IPS DF 4.7 (cell line): ENCODE measurements at regions not wholly inside any gene's neighbourhood (a gene's known extent, or its start where the extent isn't known, plus 50 kb on each side); places are given as distances from the start of the nearest gene placed in this dataset.

Experiments
- DNase-seq: peaks from one replicate; pipeline ENCODE4 v3.0.0-alpha.2; 2013; ENCODE audit warnings: low spot score; ENCODE audit errors: extremely low read depth

DNA sequence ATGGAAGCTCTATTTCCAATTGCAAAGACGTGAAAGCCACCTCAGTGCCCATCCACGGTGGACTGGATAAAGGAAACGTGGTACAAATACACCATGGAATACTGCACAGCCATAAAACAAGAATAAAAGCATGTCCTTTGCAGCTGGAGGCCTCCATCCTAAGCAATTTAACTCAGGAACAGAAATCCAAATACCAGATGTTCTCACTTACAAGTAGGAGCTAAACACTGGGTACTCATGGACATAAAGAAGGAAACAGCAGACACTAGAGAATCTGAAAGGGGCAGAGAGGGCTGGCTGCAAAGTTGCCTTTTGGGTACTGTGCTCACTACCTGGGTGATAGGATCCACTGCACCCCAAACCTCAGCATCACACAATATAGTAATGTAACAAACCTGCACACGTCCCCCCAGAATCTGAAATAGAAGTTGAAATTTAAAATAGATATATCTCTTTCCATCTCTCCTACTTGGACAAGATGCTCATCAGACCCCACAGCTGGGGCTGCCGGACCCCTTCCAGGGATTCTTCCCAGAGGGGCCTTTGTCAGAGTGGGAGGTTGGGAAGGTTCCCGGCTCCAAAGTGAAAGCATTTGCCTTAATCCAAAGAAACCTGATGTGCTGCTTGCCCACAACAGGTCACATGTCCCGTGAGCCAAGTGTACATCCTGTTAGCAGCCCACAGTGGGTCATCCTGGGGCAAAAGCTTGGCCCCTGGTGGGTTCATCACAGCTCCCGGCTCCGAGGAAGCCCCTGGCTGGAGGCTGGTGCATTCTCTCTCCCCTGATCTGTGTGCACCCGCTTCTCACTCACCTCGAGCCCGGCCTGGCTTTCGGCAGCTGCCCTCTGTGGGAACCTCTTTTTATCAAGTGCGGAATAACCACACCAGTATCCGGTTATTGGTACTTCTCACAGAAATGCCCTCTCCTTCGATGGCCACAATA, 172.3 kb upstream of the PPP2R2D start:
- no peak for DNase-seq

DNA sequence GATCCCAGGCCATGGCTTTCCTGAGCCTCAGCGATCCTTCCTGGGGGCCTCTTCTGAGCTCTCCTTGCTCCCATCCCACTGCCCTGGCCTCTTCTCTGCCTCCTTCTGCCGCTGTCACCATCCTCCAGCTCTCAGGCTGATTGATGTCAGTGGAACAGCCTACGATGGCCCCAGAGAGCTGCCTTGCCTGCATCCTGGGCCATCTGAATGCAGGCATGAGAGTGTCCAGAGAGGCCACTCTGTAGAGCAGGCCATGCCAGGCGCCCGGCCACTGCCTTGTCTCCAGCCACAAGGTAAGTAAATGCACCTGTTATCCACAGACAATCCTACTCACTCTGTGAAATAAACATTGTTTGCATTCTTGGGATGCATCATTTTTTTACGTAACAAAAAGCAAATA, 171.4 kb upstream of the PPP2R2D start:
- DNase-seq, result no peak

DNA sequence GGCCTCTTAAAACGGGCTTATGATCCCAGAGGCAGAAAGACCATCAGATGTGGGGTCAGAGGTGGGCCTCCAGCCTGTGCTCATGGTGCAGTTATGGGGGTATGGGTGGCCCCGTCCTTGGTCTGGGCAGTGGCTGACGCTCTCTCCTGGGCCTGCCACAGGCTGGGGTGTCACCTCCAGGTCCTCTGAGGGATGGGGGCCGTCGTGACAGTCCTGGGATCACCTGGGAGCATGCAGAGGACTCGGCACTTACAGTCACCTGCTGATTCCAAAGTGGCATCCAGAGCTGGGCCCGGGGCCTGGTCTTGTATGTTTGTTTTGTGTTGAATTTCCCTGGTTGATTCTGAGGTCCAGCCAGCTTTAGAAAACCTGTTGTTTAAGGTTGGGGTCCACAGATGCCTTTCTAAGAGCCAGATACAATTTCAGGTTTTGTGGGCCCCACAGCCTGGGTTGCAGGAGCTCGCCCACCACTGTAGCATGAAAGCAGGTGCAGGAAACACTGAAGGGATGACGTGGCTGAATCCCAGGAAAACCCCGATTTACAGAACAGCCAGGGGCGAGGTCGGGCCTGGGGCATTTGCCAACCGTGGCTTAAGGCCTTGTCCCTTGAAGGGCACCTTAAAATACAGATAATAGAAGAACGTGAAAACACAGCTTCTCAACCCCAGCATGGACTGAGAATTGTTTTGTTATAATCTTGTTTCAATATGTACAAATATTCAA, 170.7 kb upstream of the PPP2R2D start:
- DNase-seq, result no peak

DNA sequence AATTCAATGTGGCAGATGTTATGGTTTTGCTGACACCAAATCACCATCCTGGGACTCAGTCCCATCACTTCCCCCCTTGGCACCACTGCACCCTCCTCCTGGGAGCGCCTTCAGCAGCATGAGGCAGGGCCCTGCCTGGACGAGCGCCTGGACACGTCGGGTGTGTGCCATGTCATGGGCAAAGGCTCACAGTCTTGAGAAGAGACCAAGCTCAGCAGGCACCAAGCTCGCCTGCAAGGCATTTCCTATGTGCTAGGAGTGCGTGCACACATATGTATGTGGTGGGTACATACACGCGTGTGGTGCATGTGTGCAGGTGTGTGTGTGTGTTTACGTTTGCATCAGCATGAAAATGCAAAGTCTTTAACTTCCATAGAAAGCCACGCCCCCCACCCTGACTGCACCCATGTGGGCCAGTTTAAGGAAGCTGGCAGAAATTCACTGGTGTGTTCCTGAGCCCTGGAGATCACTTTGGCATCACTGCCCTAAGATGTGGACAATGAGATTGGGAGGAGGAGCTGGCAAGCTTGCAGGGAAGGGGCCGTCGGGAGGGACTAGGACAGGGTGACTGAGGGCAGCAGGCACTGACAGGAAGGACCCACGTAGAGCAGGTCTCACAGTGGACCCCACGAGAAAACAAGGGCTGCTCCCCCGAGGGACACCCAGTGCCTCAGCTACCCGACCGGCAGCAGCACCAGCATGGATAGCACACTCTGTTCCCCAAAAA, 169.9 kb upstream of the PPP2R2D start:
- no peak for DNase-seq

DNA sequence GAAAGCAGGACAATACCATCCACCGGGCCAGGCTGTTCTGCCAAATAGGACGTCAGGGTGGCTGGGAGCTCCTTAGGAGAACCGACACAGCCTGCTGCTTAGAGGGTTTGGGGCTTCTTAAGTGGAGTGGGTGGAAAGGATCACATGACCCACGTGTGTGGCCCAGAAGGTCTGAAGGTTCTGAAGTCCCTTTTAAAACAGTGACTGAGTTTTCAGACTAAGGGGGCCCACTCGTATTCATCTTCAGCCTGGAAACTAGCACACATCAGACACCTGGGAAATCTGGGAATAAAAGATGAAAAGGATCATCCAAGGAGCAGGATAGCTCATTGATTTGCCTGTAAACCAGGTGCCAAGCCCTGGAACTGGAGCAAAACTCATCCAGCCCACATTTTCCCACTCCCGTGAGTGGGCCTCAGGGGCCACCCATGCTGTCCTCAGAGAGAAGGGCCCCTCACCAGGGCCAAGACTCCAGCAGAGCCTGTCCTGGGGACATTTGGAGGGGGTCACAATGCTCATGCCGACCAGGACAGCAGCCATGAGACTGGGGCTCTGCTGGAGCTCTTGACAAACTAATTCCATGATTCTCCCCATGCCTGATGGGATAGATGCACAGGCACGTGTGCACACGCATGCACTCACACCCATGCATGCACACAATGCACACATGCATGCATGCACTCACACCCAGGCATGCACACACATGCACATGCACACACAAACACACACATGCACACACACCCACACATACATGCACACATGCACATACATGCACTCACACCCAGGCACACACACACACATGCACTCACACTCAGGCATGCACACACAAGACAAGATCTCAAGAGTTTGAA, 168.8 kb upstream of the PPP2R2D start:
- no peak for DNase-seq

DNA sequence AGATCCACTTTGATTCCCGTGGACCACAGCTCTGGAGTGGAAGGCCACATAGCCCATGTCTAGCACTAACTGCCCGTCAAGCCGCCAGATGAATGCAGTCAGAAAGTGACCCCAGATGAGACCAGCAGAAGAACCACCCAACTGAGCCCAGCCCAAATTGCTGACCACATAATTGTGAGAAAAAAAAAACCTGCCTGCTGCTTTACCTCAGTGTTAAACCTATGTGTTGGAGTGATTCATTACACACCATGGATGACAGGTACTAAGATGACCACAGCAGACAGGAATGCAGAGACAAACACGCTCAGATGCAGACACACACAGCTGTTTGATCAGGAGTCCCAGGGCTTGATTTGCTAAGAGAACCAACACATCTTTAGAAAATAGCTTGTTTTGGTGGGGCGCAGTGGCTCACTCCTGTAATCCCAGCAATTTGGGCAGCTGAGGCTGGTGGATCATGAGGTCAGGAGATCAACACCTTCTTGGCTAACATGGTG, 168.1 kb upstream of the PPP2R2D start:
- DNase-seq, result no peak

DNA sequence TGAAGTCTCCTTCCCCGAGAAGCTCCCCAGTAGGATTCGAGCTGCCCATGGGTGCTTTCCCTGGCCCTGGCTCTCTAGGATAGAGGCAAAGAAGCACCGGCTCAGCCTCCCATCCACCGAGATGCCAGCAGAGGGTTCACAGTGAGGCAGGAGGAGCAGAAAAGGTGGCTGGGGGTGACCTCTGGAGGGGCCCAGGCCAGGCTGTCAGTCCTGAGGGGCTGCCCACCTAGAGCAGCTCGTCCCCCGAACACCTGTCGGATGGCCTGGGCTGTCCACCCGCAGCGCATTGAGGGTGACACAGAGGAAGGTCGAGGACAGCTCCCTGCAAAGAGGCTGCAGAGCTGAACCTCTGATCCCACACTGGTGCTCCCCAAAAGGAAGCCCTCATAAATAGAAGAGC, 167.2 kb upstream of the PPP2R2D start:
- DNase-seq, result no peak

DNA sequence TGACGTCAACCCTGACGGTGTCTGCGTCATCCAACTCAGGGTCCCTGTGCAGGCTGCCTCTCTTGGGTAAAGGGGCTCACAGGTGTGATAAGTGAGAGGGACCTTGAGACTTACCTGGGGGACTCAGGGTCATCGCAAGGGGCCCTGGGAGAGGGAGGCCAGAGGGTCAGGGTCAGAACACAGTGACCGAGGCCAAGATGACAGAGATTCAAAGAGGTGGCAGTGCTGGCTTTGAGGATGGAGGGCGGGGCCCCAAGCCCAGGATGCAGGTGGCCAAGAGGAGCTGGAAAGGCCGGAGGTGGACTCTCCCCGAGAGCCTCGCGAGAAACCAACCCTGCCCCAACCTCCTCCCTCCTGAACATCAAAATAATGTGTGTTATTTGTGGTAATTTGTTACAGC, 165.2 kb upstream of the PPP2R2D start:
- DNase-seq, result no peak

DNA sequence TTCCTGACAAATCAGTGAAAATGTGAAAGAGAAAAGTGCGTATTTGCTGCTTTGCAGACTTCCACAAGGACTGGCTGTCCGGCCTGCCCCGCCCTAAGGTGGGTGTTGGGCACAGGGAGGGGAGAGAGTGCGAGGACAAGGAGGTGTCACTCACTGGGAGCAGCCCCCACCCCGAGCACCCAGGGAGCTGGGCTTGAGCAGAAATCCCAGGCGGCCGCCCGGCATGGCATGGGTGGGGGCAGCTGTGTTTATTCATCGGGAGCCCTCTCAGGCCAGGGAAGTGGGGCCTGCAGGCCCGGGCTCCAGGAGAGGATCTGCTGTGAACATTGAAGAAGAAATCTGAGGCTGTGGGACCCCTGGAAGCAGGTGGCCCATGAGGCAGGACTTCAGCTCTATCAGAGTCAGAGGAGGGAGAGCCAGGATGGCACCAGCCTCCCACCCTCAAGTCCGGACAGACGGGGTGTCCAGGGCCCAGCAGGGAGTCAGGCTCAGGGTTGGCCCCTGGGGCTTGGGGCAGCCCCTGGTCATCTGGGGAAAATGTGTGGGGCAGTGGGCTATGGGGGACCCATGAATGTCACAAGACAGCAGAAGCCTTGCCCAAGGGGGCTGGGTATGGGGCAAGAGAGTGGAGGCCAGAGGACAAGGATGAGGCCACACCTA, 164.4 kb upstream of the PPP2R2D start:
- no peak for DNase-seq

DNA sequence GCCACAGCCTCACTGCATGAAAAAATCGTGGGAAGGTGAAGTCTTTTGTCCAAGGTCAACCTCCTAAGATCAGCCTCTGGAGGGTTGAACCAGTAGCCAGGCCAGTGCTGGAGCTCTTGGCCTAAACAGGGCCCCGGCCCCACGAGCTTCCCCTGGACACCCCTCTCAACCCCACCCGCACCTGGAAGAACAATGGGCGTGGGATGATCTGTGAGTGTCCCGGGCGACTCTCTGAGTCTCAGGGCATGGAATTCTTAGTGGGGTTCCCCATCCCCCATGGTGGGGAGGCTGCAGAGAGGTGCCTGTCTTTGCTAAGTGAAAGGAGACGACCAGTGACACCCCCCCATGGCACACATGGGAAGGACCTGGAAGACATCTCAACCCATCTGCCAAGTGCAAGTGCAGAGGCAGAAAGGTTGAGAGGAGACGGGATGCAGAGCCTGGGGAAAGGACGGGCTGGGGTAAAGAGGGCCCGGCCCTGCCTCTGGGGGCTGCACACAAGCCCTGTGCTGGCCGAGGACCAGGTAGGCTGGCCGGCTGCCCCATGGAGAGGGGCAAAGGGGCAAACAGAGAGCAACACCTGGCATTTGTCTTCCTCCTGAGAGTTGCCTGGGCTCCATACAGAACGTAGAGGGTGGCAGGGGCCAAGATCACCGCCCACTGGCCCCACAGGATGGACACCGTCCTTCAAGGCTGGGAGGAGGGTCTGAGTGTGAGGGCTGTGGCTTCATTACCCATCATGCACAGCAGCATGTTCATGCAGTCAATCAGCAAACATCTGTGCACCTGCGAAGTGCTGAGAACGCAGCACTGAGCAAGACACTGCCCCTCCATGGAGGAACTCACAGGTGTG, 163.0 kb upstream of the PPP2R2D start:
- DNase-seq, result no peak

DNA sequence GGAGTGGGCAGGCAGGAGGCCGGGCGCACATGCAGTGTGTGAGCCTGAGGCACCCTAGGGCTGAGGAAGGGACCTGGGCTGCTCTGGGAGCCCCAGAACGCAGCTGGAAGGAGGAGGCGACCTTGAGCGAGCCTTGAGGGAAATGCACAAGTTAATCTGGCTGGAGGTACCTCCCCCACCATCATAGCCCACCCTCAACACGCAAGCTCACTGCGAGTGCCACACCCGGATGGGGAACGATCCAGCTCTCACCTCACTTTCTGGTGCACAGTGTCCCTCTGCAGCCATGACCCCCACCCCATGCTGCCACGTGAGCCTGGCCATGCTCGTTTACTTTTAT, 162.4 kb upstream of the PPP2R2D start:
- DNase-seq, result no peak

DNA sequence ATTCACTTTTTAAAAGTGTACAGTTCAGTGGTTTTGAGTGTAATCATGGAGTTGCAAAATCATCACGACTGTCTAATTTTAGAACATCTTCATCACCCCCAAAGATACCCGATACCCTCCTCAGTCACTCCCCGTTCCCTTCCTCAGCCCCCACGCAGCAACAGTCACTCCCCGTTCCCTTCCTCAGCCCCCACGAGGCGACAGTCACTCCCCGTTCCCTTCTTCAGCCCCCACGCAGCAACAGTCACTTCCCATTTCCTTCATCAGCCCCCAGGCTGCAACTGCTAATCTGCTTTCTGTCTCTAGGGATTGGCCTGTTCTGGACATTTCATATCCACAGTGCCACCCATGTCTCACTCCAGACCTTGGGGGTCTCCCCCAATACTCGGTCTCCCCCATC, 161.6 kb upstream of the PPP2R2D start:
- DNase-seq, result no peak

DNA sequence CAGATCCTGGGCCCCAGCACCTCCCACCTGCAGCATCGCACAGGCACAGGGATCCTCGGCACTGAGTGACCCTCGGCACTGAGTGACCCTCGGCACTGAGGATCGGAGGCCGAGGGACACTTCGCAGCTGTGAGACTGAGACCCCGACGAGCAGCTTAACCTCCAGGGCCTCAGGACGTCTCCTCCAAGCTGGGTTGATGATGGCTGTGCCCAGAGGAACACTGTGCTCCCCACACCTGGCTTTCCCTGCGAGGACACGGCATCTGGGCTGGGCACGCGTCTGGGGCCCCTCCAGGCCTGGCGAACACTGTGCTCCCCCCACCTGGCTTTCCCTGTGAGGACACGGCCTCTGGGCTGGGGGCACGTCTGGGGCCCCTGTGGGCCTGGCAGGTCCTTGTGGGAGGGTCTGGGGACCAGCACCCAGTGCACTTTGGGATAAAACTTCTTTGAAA, 158.3 kb upstream of the PPP2R2D start:
- no peak for DNase-seq

DNA sequence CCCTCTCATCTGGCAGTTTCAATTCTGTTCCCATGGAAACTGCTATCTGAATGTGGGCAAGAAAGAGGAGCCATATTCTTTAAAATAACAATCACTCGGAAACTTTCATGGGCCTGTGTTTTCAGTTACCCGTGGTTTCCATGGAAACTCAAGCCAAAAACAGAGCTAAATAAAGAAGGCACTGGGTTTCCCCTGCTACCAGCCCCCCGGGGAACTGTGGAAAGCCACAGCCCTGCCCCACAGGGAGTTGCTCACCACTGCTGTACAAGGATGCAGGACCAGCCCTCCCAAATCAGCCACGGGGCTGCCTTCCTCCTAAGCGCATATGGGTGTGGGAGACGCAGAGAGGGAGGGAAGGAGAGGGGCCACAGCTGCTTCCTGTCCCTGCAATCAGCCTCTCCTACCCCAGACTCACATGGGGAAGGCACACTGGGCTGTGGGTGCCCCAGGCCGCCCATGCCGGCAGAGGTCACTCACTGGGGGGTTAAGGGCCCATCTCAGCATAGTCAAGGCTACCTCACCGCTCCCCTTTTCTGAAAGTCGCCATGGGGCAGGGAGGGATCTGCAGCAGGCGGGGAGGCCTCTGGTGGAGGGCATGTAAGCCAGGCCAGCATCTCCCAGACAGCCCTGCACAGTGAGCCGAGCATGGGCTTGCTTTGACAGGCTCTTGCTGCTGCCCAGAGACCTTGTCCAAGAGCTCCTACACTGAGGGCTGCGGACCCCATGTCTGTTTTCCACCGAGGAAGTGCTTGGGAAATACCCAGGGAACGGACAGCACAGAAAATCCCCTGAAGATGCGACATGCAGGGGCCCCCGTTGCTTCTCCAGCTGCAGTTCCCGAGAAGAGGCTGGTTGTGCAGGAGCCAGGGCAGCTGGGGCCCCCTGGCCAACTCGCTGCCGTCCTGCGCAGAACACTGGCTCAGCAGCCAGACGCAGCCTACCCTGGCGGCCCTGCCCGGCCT, 157.3 kb upstream of the PPP2R2D start:
- DNase-seq, result no peak

DNA sequence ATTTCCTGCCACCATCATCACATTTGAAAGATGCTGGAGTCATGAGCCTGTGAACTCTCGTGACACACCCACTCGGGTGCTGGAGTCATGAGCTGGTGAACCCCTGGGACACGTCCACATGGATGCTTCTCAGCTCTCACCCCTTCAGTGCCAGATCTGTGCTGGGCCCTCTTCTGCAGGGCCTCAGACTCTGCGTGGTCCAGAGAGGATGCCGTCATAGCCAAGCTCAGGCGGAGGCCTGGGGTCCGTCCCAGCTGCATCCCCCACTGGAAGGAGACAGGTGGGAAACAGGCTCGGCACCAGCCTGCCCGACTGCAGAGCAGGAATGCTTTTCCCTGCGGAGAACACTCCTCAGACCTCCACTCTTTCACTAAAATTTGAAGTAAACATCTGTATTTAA, 156.5 kb upstream of the PPP2R2D start:
- DNase-seq, result no peak

DNA sequence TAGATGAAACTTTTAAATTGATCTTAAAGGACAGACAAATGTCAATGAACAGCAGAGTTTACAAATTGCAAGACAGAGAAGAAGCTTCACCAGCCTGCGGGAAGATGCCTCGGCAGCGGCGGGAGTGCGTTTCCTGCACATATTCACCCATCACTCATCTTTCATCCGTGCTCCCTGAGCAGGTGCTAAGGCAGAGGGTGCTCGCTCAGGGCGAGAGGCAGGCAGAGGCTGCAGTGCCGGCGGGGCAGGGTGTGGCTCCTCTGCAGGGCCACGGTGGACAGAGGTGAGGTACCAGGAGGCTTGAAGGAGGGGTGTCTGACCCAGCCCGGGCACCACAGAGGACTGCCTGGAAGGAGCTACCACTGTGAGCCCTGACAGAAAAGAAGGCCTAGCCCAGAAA, 155.2 kb upstream of the PPP2R2D start:
- no peak for DNase-seq

DNA sequence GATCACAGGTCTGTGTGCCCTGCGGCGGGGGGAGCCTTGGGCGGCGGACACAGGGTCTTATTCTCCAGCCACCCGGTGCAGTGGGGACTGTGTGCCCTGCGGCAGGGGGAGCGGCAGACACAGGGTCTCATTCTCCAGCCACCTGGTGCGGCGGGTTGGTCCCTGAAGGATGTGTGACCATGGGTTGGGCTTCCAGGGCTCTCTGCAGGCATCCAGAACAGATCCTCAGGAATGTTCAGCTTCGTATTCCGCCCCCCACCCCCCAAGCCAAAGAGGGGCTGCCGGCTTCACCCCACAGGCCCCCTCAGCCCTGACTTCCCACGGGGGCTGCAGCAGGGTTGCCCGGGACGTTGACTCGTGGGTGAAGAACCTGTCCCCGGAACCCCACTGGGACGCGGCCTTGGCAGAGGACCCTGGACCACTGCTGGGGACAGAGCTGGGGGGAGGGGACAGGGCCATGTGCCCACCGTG, 154.5 kb upstream of the PPP2R2D start:
- DNase-seq, result no peak

DNA sequence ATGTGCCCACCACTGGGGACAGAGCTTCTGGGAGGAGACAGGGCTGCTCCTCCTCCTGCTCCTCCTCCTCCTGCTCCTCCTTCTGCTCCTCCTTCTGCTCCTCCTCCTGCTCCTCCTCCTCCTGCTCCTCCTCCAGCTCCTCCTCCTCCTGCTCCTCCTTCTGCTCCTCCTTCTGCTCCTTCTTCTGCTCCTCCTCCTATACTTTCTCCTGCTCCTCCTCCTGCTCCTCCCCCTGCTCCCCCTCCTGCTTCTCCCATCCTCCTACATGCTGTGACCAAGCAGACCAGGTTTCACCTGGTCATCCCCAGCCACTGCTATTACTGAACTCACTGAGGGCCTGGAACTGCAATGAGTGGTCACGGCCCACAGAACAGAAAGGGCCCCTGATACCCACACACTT, 154.0 kb upstream of the PPP2R2D start:
- no peak for DNase-seq
